ENCODE measurements at regions not wholly inside any gene's neighbourhood (a gene's known extent, or its start where the extent isn't known, plus 50 kb on each side); places are given as distances from the start of the nearest gene placed in this dataset.

GRCh38 chr13:69050696-69051095 lies 1056.9 kb upstream of the ATXN8OS start:
- Histone ChIP-seq H4K20me1 (ENCODE audit: insufficient read depth, low read length) (no peaks in the 10 kb centered on the region), H3K27ac (ENCODE audit: low read length) (no peak overlapping the region), H3K9ac (ENCODE audit: low read length) (no peak overlapping the region)

GRCh38 chr13:69044629-69045028 lies 1063.0 kb upstream of the ATXN8OS start:
- Histone ChIP-seq H3K9me3 (ENCODE audit: insufficient read depth, low read length) (no peaks in the 10 kb centered on the region), H3K27me3 (ENCODE audit: low read depth, low read length) (no peaks in the 10 kb centered on the region), H3K4me2 (ENCODE audit: low read length) (no peak overlapping the region), H3K4me3 (ENCODE audit: low read length) (no peak overlapping the region), H3K9ac (ENCODE audit: low read length) (no peak overlapping the region), H3K4me1 (ENCODE audit: low read length) (no peaks in the 10 kb centered on the region), H3K36me3 (replicated peaks; ENCODE audit: low read depth, low read length) (no peaks in the 10 kb centered on the region), H3K27ac (ENCODE audit: low read length) (no peak overlapping the region), H2AFZ (ENCODE audit: low read depth, low read length) (no peak overlapping the region), H3K79me2 (ENCODE audit: low read length) (no peaks in the 10 kb centered on the region), H4K20me1 (ENCODE audit: insufficient read depth, low read length) (no peaks in the 10 kb centered on the region)
- TF ChIP-seq EZH2phosphoT487 (IDR thresholded peaks at IDR 0.05; ENCODE audit: low read depth) = no peak
- no peak for TF ChIP-seq CTCF (IDR thresholded peaks at IDR 0.05; ENCODE audit: low read depth, low read length)

More at GRCh38 chr13:69050696-69051095, 1056.9 kb upstream of the ATXN8OS start:
- H3K9me3 ChIP-seq (ENCODE audit: insufficient read depth, low read length) = peaks cover 4% of the 10 kb centered on the region; the same call in 1 of the 2 replicates
- no peaks in the 10 kb centered on the region for H3K27me3 ChIP-seq (ENCODE audit: low read depth, low read length)
- H3K79me2 ChIP-seq (ENCODE audit: low read length) = no peaks in the 10 kb centered on the region
- no peak overlapping the region for H3K4me3 ChIP-seq (ENCODE audit: low read length)
- no peak overlapping the region for H2AFZ ChIP-seq (ENCODE audit: low read depth, low read length)
- H3K4me1 ChIP-seq (ENCODE audit: low read length) = no peaks in the 10 kb centered on the region
- TF ChIP-seq EZH2phosphoT487 (IDR thresholded peaks at IDR 0.05; ENCODE audit: low read depth) = no peak
- TF ChIP-seq CTCF (IDR thresholded peaks at IDR 0.05; ENCODE audit: low read depth, low read length) = no peak
- H3K4me2 ChIP-seq (ENCODE audit: low read length) = no peak overlapping the region
- H3K36me3 ChIP-seq (replicated peaks; ENCODE audit: low read depth, low read length) = peaks cover 3% of the 10 kb centered on the region

GRCh38 chr13:69040898-69041297 lies 1066.7 kb upstream of the ATXN8OS start:
- H3K9me3 ChIP-seq (ENCODE audit: insufficient read depth, low read length) = no peaks in the 10 kb centered on the region; the same call in 1 of the 2 replicates
- no peaks in the 10 kb centered on the region for H3K36me3 ChIP-seq (replicated peaks; ENCODE audit: low read depth, low read length)
- no peak overlapping the region for H3K9ac ChIP-seq (ENCODE audit: low read length)
- no peaks in the 10 kb centered on the region for H4K20me1 ChIP-seq (ENCODE audit: insufficient read depth, low read length)
- H3K27ac ChIP-seq (ENCODE audit: low read length) = no peak overlapping the region
- H3K4me2 ChIP-seq (ENCODE audit: low read length) = no peak overlapping the region
- no peak overlapping the region for H2AFZ ChIP-seq (ENCODE audit: low read depth, low read length)
- TF ChIP-seq EZH2phosphoT487 (IDR thresholded peaks at IDR 0.05; ENCODE audit: low read depth) = no peak
- H3K4me1 ChIP-seq (ENCODE audit: low read length) = no peaks in the 10 kb centered on the region
- H3K4me3 ChIP-seq (ENCODE audit: low read length) = no peak overlapping the region
- H3K27me3 ChIP-seq (ENCODE audit: low read depth, low read length) = no peaks in the 10 kb centered on the region
- no peaks in the 10 kb centered on the region for H3K79me2 ChIP-seq (ENCODE audit: low read length)

- no peak overlapping the region for H3K9ac ChIP-seq (ENCODE audit: low read length)
- no peak overlapping the region for H2AFZ ChIP-seq (ENCODE audit: low read depth, low read length)
- no peaks in the 10 kb centered on the region for H4K20me1 ChIP-seq (ENCODE audit: insufficient read depth, low read length)
- TF ChIP-seq EZH2phosphoT487 (IDR thresholded peaks at IDR 0.05; ENCODE audit: low read depth) (no peak), CTCF (IDR thresholded peaks at IDR 0.05; ENCODE audit: low read depth, low read length) (no peak)
- no peaks in the 10 kb centered on the region for H3K4me1 ChIP-seq (ENCODE audit: low read length)
- H3K4me2 ChIP-seq (ENCODE audit: low read length) = no peak overlapping the region
- H3K4me3 ChIP-seq (ENCODE audit: low read length) = no peak overlapping the region
- H3K9me3 ChIP-seq (ENCODE audit: insufficient read depth, low read length) = no peaks in the 10 kb centered on the region; the same call in 1 of the 2 replicates
- H3K27me3 ChIP-seq (ENCODE audit: low read depth, low read length) = no peaks in the 10 kb centered on the region
- no peaks in the 10 kb centered on the region for H3K36me3 ChIP-seq (replicated peaks; ENCODE audit: low read depth, low read length)
- H3K27ac ChIP-seq (ENCODE audit: low read length) = no peak overlapping the region
- H3K79me2 ChIP-seq (ENCODE audit: low read length) = no peaks in the 10 kb centered on the region
Measured at GRCh38 chr13:69035771-69036170, 1071.9 kb upstream of the ATXN8OS start.

GRCh38 chr13:69028936-69029335 lies 1078.7 kb upstream of the ATXN8OS start:
- no peaks in the 10 kb centered on the region for H3K9me3 ChIP-seq (ENCODE audit: insufficient read depth, low read length)
- H4K20me1 ChIP-seq (ENCODE audit: insufficient read depth, low read length) = no peaks in the 10 kb centered on the region
- H3K4me2 ChIP-seq (ENCODE audit: low read length) = no peak overlapping the region
- TF ChIP-seq EZH2phosphoT487 (IDR thresholded peaks at IDR 0.05; ENCODE audit: low read depth) (no peak), CTCF (IDR thresholded peaks at IDR 0.05; ENCODE audit: low read depth, low read length) (no peak)
- H3K9ac ChIP-seq (ENCODE audit: low read length) = no peak overlapping the region
- H3K4me1 ChIP-seq (ENCODE audit: low read length) = no peaks in the 10 kb centered on the region
- no peaks in the 10 kb centered on the region for H3K27me3 ChIP-seq (ENCODE audit: low read depth, low read length)
- H3K36me3 ChIP-seq (replicated peaks; ENCODE audit: low read depth, low read length) = no peaks in the 10 kb centered on the region
- no peak overlapping the region for H2AFZ ChIP-seq (ENCODE audit: low read depth, low read length)
- no peak overlapping the region for H3K4me3 ChIP-seq (ENCODE audit: low read length)
- H3K27ac ChIP-seq (ENCODE audit: low read length) = no peak overlapping the region
- no peaks in the 10 kb centered on the region for H3K79me2 ChIP-seq (ENCODE audit: low read length)
